Neutrophil (primary cell): ENCODE measurements at regions not wholly inside any gene's neighbourhood (a gene's known extent, or its start where the extent isn't known, plus 50 kb on each side); places are given as distances from the start of the nearest gene placed in this dataset.

Experiments
- H3K27ac ChIP-seq: fragments of 200-600 bp; sonication (generic); 2 replicates; pipeline ENCODE4 v1.5.1; 2016; ENCODE audit warnings: mild to moderate bottlenecking, moderate library complexity
- H3K27me3 ChIP-seq: fragments of 200-600 bp; sonication (generic); 2 replicates; pipeline ENCODE4 v1.6.0; 2016; ENCODE audit warnings: mild to moderate bottlenecking
- H3K36me3 ChIP-seq: fragments of 200-600 bp; sonication (generic); 2 replicates; pipeline ENCODE4 v1.5.1; 2017
- H3K4me1 ChIP-seq, 2 experiments: fragments of 200-600 bp in 1 of 2; sonication (generic) in 1 of 2; 1 replicate in 1 of 2; 2 replicates in 1 of 2; pipeline versions ENCODE4 v1.5.1 to v1.6.1; 2013 to 2016; ENCODE audit warnings: low read depth in 1 of 2, low read length in 1 of 2, mild to moderate bottlenecking in 1 of 2, moderate library complexity in 1 of 2; ENCODE audit not compliant: control insufficient read depth in 1 of 2, insufficient read depth in 1 of 2
- H3K4me3 ChIP-seq, 2 experiments: fragments of 200-600 bp in 1 of 2; sonication (generic) in 1 of 2; 1 replicate in 1 of 2; 2 replicates in 1 of 2; pipeline ENCODE4 v1.5.1; 2013 to 2016; ENCODE audit warnings: low read depth in 1 of 2, low read length in 1 of 2, mild to moderate bottlenecking in 1 of 2, moderate library complexity in 1 of 2
- H3K9me3 ChIP-seq: fragments of 200-600 bp; sonication (generic); 2 replicates; pipeline ENCODE4 v1.5.1; 2016
- CTCF ChIP-seq: fragments of 200-600 bp; sonication (generic); IDR thresholded peaks from 2 replicates; pipeline ENCODE4 v1.5.1; 2016; ENCODE audit warnings: antibody characterized with exemption

- Histone ChIP-seq H3K36me3 (no peaks in the 10 kb centered on the region), H3K4me3 (no peak overlapping the region), H3K9me3 (no peaks in the 10 kb centered on the region), H3K27ac (no peak overlapping the region), H3K27me3 (no peaks in the 10 kb centered on the region), H3K4me1 (no peaks in the 10 kb centered on the region)
- no peak for TF ChIP-seq CTCF
Measured at GRCh38 chr3:82287562-82287961, 526.1 kb upstream of the GBE1 start.

GRCh38 chr3:82281205-82281604 is 519.8 kb upstream of the GBE1 start:
- Histone ChIP-seq H3K4me1 (no peaks in the 10 kb centered on the region), H3K36me3 (no peaks in the 10 kb centered on the region), H3K4me3 (no peak overlapping the region), H3K27ac (no peak overlapping the region), H3K9me3 (no peaks in the 10 kb centered on the region), H3K27me3 (no peaks in the 10 kb centered on the region)
- TF ChIP-seq CTCF: no peak

GRCh38 chr3:82276992-82277391 is 515.5 kb upstream of the GBE1 start:
- no peaks in the 10 kb centered on the region for H3K4me1 ChIP-seq
- no peak for TF ChIP-seq CTCF
- H3K27me3 ChIP-seq: no peaks in the 10 kb centered on the region
- H3K27ac ChIP-seq: no peak overlapping the region
- H3K4me3 ChIP-seq: no peak overlapping the region
- no peaks in the 10 kb centered on the region for H3K36me3 ChIP-seq
- no peaks in the 10 kb centered on the region for H3K9me3 ChIP-seq

GRCh38 chr3:82274897-82275296 is 513.5 kb upstream of the GBE1 start:
- TF ChIP-seq CTCF: no peak
- Histone ChIP-seq H3K36me3 (no peaks in the 10 kb centered on the region), H3K4me1 (no peaks in the 10 kb centered on the region), H3K27ac (no peak overlapping the region), H3K27me3 (no peaks in the 10 kb centered on the region), H3K9me3 (no peaks in the 10 kb centered on the region), H3K4me3 (no peak overlapping the region)

GRCh38 chr3:82265747-82266146 is 504.3 kb upstream of the GBE1 start:
- H3K4me1 ChIP-seq: no peaks in the 10 kb centered on the region
- H3K4me3 ChIP-seq: no peak overlapping the region
- no peaks in the 10 kb centered on the region for H3K27me3 ChIP-seq
- no peak overlapping the region for H3K27ac ChIP-seq
- H3K9me3 ChIP-seq: peaks cover 4% of the 10 kb centered on the region
- TF ChIP-seq CTCF: no peak
- H3K36me3 ChIP-seq: no peaks in the 10 kb centered on the region

GRCh38 chr3:82262193-82262592 is 500.7 kb upstream of the GBE1 start:
- no peaks in the 10 kb centered on the region for H3K27me3 ChIP-seq
- H3K27ac ChIP-seq: no peak overlapping the region
- no peak for TF ChIP-seq CTCF
- H3K4me1 ChIP-seq: no peaks in the 10 kb centered on the region
- no peaks in the 10 kb centered on the region for H3K36me3 ChIP-seq
- no peaks in the 10 kb centered on the region for H3K9me3 ChIP-seq
- H3K4me3 ChIP-seq: no peak overlapping the region
